Fibroblast of skin of right quadriceps (primary cell): ENCODE measurements at regions not wholly inside any gene's neighbourhood (a gene's known extent, or its start where the extent isn't known, plus 50 kb on each side); places are given as distances from the start of the nearest gene placed in this dataset.

Source experiments
- DNase-seq: peaks from one replicate; pipeline ENCODE4 v3.0.0-alpha.2; 2013

- DNase-seq = no peak
Measured at GRCh38 chr10:28186887-28187578, 115.8 kb downstream of the MPP7 start.

- no peak for DNase-seq
Measured at GRCh38 chr10:28186461-28186860, 116.4 kb downstream of the MPP7 start.

GRCh38 chr10:28184810-28185209 lies 118.1 kb downstream of the MPP7 start:
- no peak for DNase-seq

GRCh38 chr10:28181478-28182096 lies 121.3 kb downstream of the MPP7 start:
- DNase-seq = peak; percentile 84

- no peak for DNase-seq
Measured at GRCh38 chr10:28180654-28181053, 122.2 kb downstream of the MPP7 start.

GRCh38 chr10:28179743-28180099 lies 123.1 kb downstream of the MPP7 start:
- DNase-seq = no peak

- peak; percentile 71 for DNase-seq
Measured at GRCh38 chr10:28179006-28179742, 123.7 kb downstream of the MPP7 start.

- DNase-seq = no peak
Measured at GRCh38 chr10:28177944-28178637, 124.8 kb downstream of the MPP7 start.

- peak; percentile 11 for DNase-seq
Measured at GRCh38 chr10:28176498-28176897, 126.4 kb downstream of the MPP7 start.

- no peak for DNase-seq
Measured at GRCh38 chr10:28172223-28172610, 130.6 kb downstream of the MPP7 start.

GRCh38 chr10:28171468-28172222 lies 131.2 kb downstream of the MPP7 start:
- DNase-seq = peak; percentile 20

GRCh38 chr10:28169525-28169924 lies 133.3 kb downstream of the MPP7 start:
- DNase-seq = no peak

- peak; percentile 6 for DNase-seq
Measured at GRCh38 chr10:28160866-28161405, 141.9 kb downstream of the MPP7 start.

- DNase-seq = no peak
Measured at GRCh38 chr10:28157379-28157778, 145.5 kb downstream of the MPP7 start.

GRCh38 chr10:28155726-28156125 lies 147.1 kb downstream of the MPP7 start:
- DNase-seq = no peak

- no peak for DNase-seq
Measured at GRCh38 chr10:28151636-28152035, 151.2 kb downstream of the MPP7 start.

- DNase-seq = no peak
Measured at GRCh38 chr10:28149746-28150145, 150.9 kb upstream of the ODAD2 start.

GRCh38 chr10:28147706-28148105 lies 148.8 kb upstream of the ODAD2 start:
- DNase-seq = no peak

- no peak for DNase-seq
Measured at GRCh38 chr10:28139138-28139537, 140.3 kb upstream of the ODAD2 start.

- peak; percentile 95 for DNase-seq
Measured at GRCh38 chr10:28137907-28138880, 139.3 kb upstream of the ODAD2 start.

- DNase-seq = peak; percentile 38
Measured at GRCh38 chr10:28135258-28135657, 136.4 kb upstream of the ODAD2 start.
